Stimulated activated CD4-positive, alpha-beta T cell treated with anti-CD3 and anti-CD28 coated beads, Interleukin-4, amount 100 ng/mL, for 4 hours (primary cell): ENCODE measurements at regions not wholly inside any gene's neighbourhood (a gene's known extent, or its start where the extent isn't known, plus 50 kb on each side); places are given as distances from the start of the nearest gene placed in this dataset.
"Not testable (repeated sequence)": the region's sequence is repeated elsewhere in the genome, so short reads cannot be mapped to it uniquely, and the experiment has no call there.

Experiments used
- DNase-seq, 2 experiments: peaks; one replicate each; pipeline ENCODE4 v3.0.0-alpha.2; 2020

- DNase-seq, result no peak
Measured at GRCh38 chr10:23657677-23658076, 218.8 kb downstream of the OTUD1 start.

GRCh38 chr10:23671866-23672265 lies 233.0 kb downstream of the OTUD1 start:
- DNase-seq, result not testable (repeated sequence)

GRCh38 chr10:23675585-23675984 lies 236.7 kb downstream of the OTUD1 start:
- no peak for DNase-seq

GRCh38 chr10:23676296-23676695 lies 237.4 kb downstream of the OTUD1 start:
- no peak for DNase-seq

- no peak for DNase-seq
Measured at GRCh38 chr10:23686722-23687121, 247.8 kb downstream of the OTUD1 start.

GRCh38 chr10:23692736-23693135 lies 253.9 kb downstream of the OTUD1 start:
- DNase-seq, result no peak

- no peak for DNase-seq
Measured at GRCh38 chr10:23693501-23693901, 254.6 kb downstream of the OTUD1 start.

GRCh38 chr10:23693925-23694324 lies 255.1 kb downstream of the OTUD1 start:
- DNase-seq, result no peak

- DNase-seq, result no peak
Measured at GRCh38 chr10:23694446-23694920, 255.6 kb downstream of the OTUD1 start.

GRCh38 chr10:23694921-23695824 lies 256.3 kb downstream of the OTUD1 start:
- no peak for DNase-seq

GRCh38 chr10:23695825-23696420 lies 257.0 kb downstream of the OTUD1 start:
- DNase-seq, result no peak

- DNase-seq, result no peak
Measured at GRCh38 chr10:23696476-23696875, 257.6 kb downstream of the OTUD1 start.

GRCh38 chr10:23702977-23703414 lies 264.1 kb downstream of the OTUD1 start:
- peak; percentile 27 to 41 for DNase-seq

- DNase-seq, result no peak
Measured at GRCh38 chr10:23715363-23715762, 276.5 kb downstream of the OTUD1 start.

- no peak for DNase-seq
Measured at GRCh38 chr10:23717913-23718312, 279.0 kb downstream of the OTUD1 start.

GRCh38 chr10:23718946-23719345 lies 280.1 kb downstream of the OTUD1 start:
- DNase-seq, result no peak

- no peak for DNase-seq
Measured at GRCh38 chr10:23723796-23724195, 284.9 kb downstream of the OTUD1 start.

GRCh38 chr10:23725548-23725947 lies 286.7 kb downstream of the OTUD1 start:
- no peak for DNase-seq

GRCh38 chr10:23742368-23742767 lies 303.5 kb downstream of the OTUD1 start:
- DNase-seq, result no peak

GRCh38 chr10:23742807-23743206 lies 303.9 kb downstream of the OTUD1 start:
- no peak for DNase-seq

GRCh38 chr10:23754179-23754578 lies 315.3 kb downstream of the OTUD1 start:
- no peak for DNase-seq

- DNase-seq, result no peak
Measured at GRCh38 chr10:23754941-23755340, 316.1 kb downstream of the OTUD1 start.

- DNase-seq, result no peak
Measured at GRCh38 chr10:23755556-23755955, 316.7 kb downstream of the OTUD1 start.

- no peak for DNase-seq
Measured at GRCh38 chr10:23768281-23768680, 329.4 kb downstream of the OTUD1 start.
